H9 (cell line): ENCODE measurements at regions not wholly inside any gene's neighbourhood (a gene's known extent, or its start where the extent isn't known, plus 50 kb on each side); places are given as distances from the start of the nearest gene placed in this dataset.

Source experiments
- DNase-seq: peaks from one replicate; pipeline ENCODE4 v3.0.0-alpha.2; 2017
- H2AFZ ChIP-seq: one replicate; pipeline ENCODE4 v1.6.1; 2013; ENCODE audit warnings: mild to moderate bottlenecking, low read length, control low read depth, moderate library complexity
- H2AK5ac ChIP-seq: 2 replicates; pipeline ENCODE4 v1.6.1; 2013; ENCODE audit warnings: low read length, control low read depth, mixed read lengths; ENCODE audit not compliant: insufficient read length
- H2BK120ac ChIP-seq: one replicate; pipeline ENCODE4 v1.6.1; 2013; ENCODE audit warnings: low read depth, mild to moderate bottlenecking, low read length, control low read depth, inconsistent platforms; ENCODE audit not compliant: poor library complexity, severe bottlenecking
- H2BK12ac ChIP-seq: 2 replicates; pipeline ENCODE4 v1.6.1; 2013; ENCODE audit warnings: low read length, control low read depth, mixed read lengths, low read depth; ENCODE audit not compliant: insufficient read length
- H2BK15ac ChIP-seq: 2 replicates; pipeline ENCODE4 v1.6.1; 2013; ENCODE audit warnings: low read depth, low read length, control low read depth
- H2BK20ac ChIP-seq: one replicate; pipeline ENCODE4 v1.6.1; 2013; ENCODE audit warnings: low read depth, mild to moderate bottlenecking, low read length, control low read depth, inconsistent platforms; ENCODE audit not compliant: poor library complexity, severe bottlenecking
- H2BK5ac ChIP-seq: 2 replicates; pipeline ENCODE4 v1.6.1; 2013; ENCODE audit warnings: low read length, control low read depth, mixed read lengths; ENCODE audit not compliant: insufficient read length
- H3K14ac ChIP-seq: 2 replicates; pipeline ENCODE4 v1.6.1; 2013; ENCODE audit warnings: low read length, control low read depth; ENCODE audit not compliant: insufficient read depth
- H3K18ac ChIP-seq: 2 replicates; pipeline ENCODE4 v1.6.1; 2013; ENCODE audit warnings: low read depth, mild to moderate bottlenecking, mixed read lengths, low read length, control low read depth; ENCODE audit not compliant: insufficient read length
- H3K23ac ChIP-seq: 2 replicates; pipeline ENCODE4 v1.6.1; 2013; ENCODE audit warnings: low read length, control low read depth, mixed read lengths, low read depth; ENCODE audit not compliant: insufficient read length
- H3K23me2 ChIP-seq: 2 replicates; pipeline ENCODE4 v1.6.1; 2013; ENCODE audit warnings: low read depth, mild to moderate bottlenecking, mixed read lengths, low read length, control low read depth; ENCODE audit not compliant: insufficient read length, poor library complexity, severe bottlenecking
- H3K27ac ChIP-seq: 2 replicates; pipeline ENCODE4 v1.5.1; 2013; ENCODE audit warnings: low read length, control low read depth, mixed read lengths, low read depth; ENCODE audit not compliant: insufficient read length
- H3K27me3 ChIP-seq: 2 replicates; pipeline ENCODE4 v1.6.1; 2013; ENCODE audit warnings: low read length, control low read depth, inconsistent platforms; ENCODE audit not compliant: insufficient read depth
- H3K4ac ChIP-seq: 2 replicates; pipeline ENCODE4 v1.6.1; 2013; ENCODE audit warnings: low read depth, mild to moderate bottlenecking, control low read depth, inconsistent platforms, low read length, moderate library complexity
- H3K4me1 ChIP-seq: 2 replicates; pipeline ENCODE4 v1.6.1; 2013; ENCODE audit warnings: low read length, control low read depth, inconsistent platforms; ENCODE audit not compliant: insufficient read depth
- H3K4me2 ChIP-seq: 2 replicates; pipeline ENCODE4 v1.6.1; 2013; ENCODE audit warnings: low read length, control low read depth, mixed read lengths; ENCODE audit not compliant: insufficient read length, insufficient read depth
- H3K56ac ChIP-seq: 2 replicates; pipeline ENCODE4 v1.6.1; 2013; ENCODE audit warnings: low read depth, mild to moderate bottlenecking, mixed read lengths, low read length, control low read depth; ENCODE audit not compliant: insufficient read length
- H3K79me1 ChIP-seq: 2 replicates; pipeline ENCODE4 v1.6.1; 2013; ENCODE audit warnings: low read depth, mild to moderate bottlenecking, moderate library complexity, low read length, control low read depth, inconsistent platforms; ENCODE audit not compliant: insufficient read depth, poor library complexity, severe bottlenecking
- H3K79me2 ChIP-seq: 2 replicates; pipeline ENCODE4 v1.6.1; 2013; ENCODE audit warnings: low read length, control low read depth, inconsistent platforms; ENCODE audit not compliant: insufficient read depth
- H3K9ac ChIP-seq: 2 replicates; pipeline ENCODE4 v1.6.1; 2013; ENCODE audit warnings: low read length, control low read depth, mixed read lengths; ENCODE audit not compliant: insufficient read length; ENCODE audit errors: extremely low read depth
- H3K9me3 ChIP-seq: one replicate; pipeline ENCODE4 v1.6.1; 2013; ENCODE audit warnings: low read depth, low read length, inconsistent platforms; ENCODE audit not compliant: control insufficient read depth
- H3T11ph ChIP-seq: one replicate; pipeline ENCODE4 v1.6.1; 2013; ENCODE audit warnings: mild to moderate bottlenecking, low read length, control low read depth, inconsistent platforms
- H4K20me1 ChIP-seq: one replicate; pipeline ENCODE4 v1.6.1; 2013; ENCODE audit not compliant: control insufficient read depth, insufficient read length, insufficient read depth
- H4K5ac ChIP-seq: 2 replicates; pipeline ENCODE4 v1.6.1; 2013; ENCODE audit warnings: low read depth, mild to moderate bottlenecking, mixed read lengths, low read length, control low read depth; ENCODE audit not compliant: insufficient read length
- H4K8ac ChIP-seq: replicated peaks from 2 replicates; pipeline ENCODE4 v1.6.1; 2013; ENCODE audit warnings: low read length, control low read depth, mixed read lengths, low read depth; ENCODE audit not compliant: insufficient read length
- H4K91ac ChIP-seq: 2 replicates; pipeline ENCODE4 v1.6.1; 2013; ENCODE audit warnings: low read depth, mild to moderate bottlenecking, moderate library complexity, mixed read lengths, low read length, control low read depth; ENCODE audit not compliant: insufficient read length
- H3K27ac Mint-ChIP-seq, 3 experiments: 2 replicates in 2 of 3; 3 replicates in 1 of 3; pipeline ENCODE4 v1.8.0; 2020 to 2021; ENCODE audit warnings: mixed read lengths in 3 of 3, mild to moderate bottlenecking in 1 of 3, moderate library complexity in 1 of 3
- H3K27me3 Mint-ChIP-seq: 2 replicates; pipeline ENCODE4 v1.8.0; 2021; ENCODE audit warnings: low read depth, mild to moderate bottlenecking, moderate library complexity, mixed read lengths
- H3K36me3 Mint-ChIP-seq, 3 experiments: 2 replicates in 2 of 3; 3 replicates in 1 of 3; pipeline ENCODE4 v1.8.0; 2020 to 2021; ENCODE audit warnings: low read depth in 3 of 3, mixed read lengths in 3 of 3; ENCODE audit not compliant: insufficient read depth in 1 of 3
- H3K4me1 Mint-ChIP-seq, 2 experiments: 2 replicates each; pipeline ENCODE4 v1.8.0; 2020; ENCODE audit warnings: mixed read lengths in 2 of 2
- H3K4me3 Mint-ChIP-seq, 2 experiments: 2 replicates in 1 of 2; 3 replicates in 1 of 2; pipeline ENCODE4 v1.8.0; 2020 to 2021; ENCODE audit warnings: mild to moderate bottlenecking in 2 of 2, mixed read lengths in 2 of 2, moderate library complexity in 1 of 2
- H3K9me3 Mint-ChIP-seq, 2 experiments: 2 replicates in 1 of 2; 3 replicates in 1 of 2; pipeline ENCODE4 v1.8.0; 2020; ENCODE audit warnings: mild to moderate bottlenecking in 2 of 2, mixed read lengths in 2 of 2, moderate library complexity in 1 of 2
- CTCF ChIP-seq: fragments of 200-600 bp; sonication (generic); conservative IDR thresholded peaks from 3 replicates; pipeline ENCODE4 v1.8.0; 2021; ENCODE audit warnings: antibody characterized with exemption, mild to moderate bottlenecking
- whole genome bisulfite sequencing: extraction: QIAGEN DNeasy Blood & Tissue Kit; methylation state at CpG from one replicate; pipeline ENCODE4 v1.1.7; 2013; ENCODE audit warnings: missing lambda C conversion rate, low lambda C conversion rate, mixed read lengths; ENCODE audit not compliant: insufficient read length; ENCODE audit errors: extremely low coverage; 5-methylcytosine and 5-hydroxymethylcytosine counted together

- Histone ChIP-seq H4K8ac (no peak overlapping the region), H3K23ac (no peak overlapping the region), H4K20me1 (no peaks in the 10 kb centered on the region), H3K79me2 (no peaks in the 10 kb centered on the region), H4K5ac (no peak overlapping the region), H3K23me2 (no peaks in the 10 kb centered on the region), H3K27ac (no peak overlapping the region), H2BK15ac (no peak overlapping the region), H3K27me3 (no peaks in the 10 kb centered on the region), H2BK120ac (no peak overlapping the region), H4K91ac (no peak overlapping the region), H3K56ac (no peak overlapping the region), H3T11ph (no peak overlapping the region), H3K9me3 (no peaks in the 10 kb centered on the region), H3K4ac (no peak overlapping the region), H3K4me1 (no peaks in the 10 kb centered on the region), H3K4me2 (no peak overlapping the region), H3K79me1 (no peaks in the 10 kb centered on the region), H2AK5ac (no peak overlapping the region), H3K14ac (0 out of 2 replicates have a peak overlapping the region, but pooled peaks have one; percentile 38), H2BK12ac (no peak overlapping the region), H2BK20ac (no peak overlapping the region), H3K9ac (no peak overlapping the region), H3K18ac (no peak overlapping the region), H2BK5ac (no peak overlapping the region), H2AFZ (peak overlapping the region; percentile 96)
- Mint-ChIP-seq H3K9me3 (no peaks in the 10 kb centered on the region), H3K27me3 (no peaks in the 10 kb centered on the region), H3K4me3 (peak overlapping the region; percentile 41 to 84; a peak in 4 of 5 replicates), H3K27ac (peak overlapping the region; percentile 3 to 98 (median 62); a peak in 4 of 7 replicates), H3K36me3 (no peaks in the 10 kb centered on the region), H3K4me1 (peaks cover 3 to 10% of the 10 kb centered on the region in 2 experiments; a peak in 2 of 4 replicates)
- WGBS: no CpG with 5 or more reads among the region's 20 CpGs
- peak; percentile 80 for DNase-seq
- no peak for TF ChIP-seq CTCF
These were observed 94.5 kb downstream of the HTR1B start for GRCh38 chr6:77368660-77369313.
